Astrocyte (in vitro differentiated cells and primary cell): ENCODE measurements at regions not wholly inside any gene's neighbourhood (a gene's known extent, or its start where the extent isn't known, plus 50 kb on each side); places are given as distances from the start of the nearest gene placed in this dataset.

Experiments
- DNase-seq: peaks from one replicate; pipeline ENCODE4 v3.0.0-alpha.2; 2010; ENCODE audit warnings: low read depth
- FAIRE-seq: peaks from 2 replicates; lab custom pipeline; 2011; peaks lifted over from hg19 to GRCh38; lab: Jason Lieb, UNC
- H2AFZ ChIP-seq: 2 replicates; pipeline ENCODE4 v1.6.0; 2012; ENCODE audit warnings: low read depth, low read length, inconsistent platforms
- H3K27ac ChIP-seq: 2 replicates; pipeline ENCODE4 v1.5.1; 2011; ENCODE audit warnings: low read depth, low read length, inconsistent platforms
- H3K27me3 ChIP-seq: 2 replicates; pipeline ENCODE4 v1.6.0; 2011; ENCODE audit warnings: low read length, inconsistent platforms; ENCODE audit not compliant: insufficient read depth
- H3K36me3 ChIP-seq: 2 replicates; pipeline ENCODE4 v1.5.1; 2011; ENCODE audit warnings: low read length, inconsistent platforms; ENCODE audit not compliant: insufficient read depth
- H3K4me1 ChIP-seq: 2 replicates; pipeline ENCODE4 v1.5.1; 2011; ENCODE audit warnings: low read length, inconsistent platforms; ENCODE audit not compliant: insufficient read depth
- H3K4me2 ChIP-seq: 2 replicates; pipeline ENCODE4 v1.6.0; 2012; ENCODE audit warnings: low read length, inconsistent platforms
- H3K4me3 ChIP-seq: 2 replicates; pipeline ENCODE4 v1.5.1; 2011; ENCODE audit warnings: low read depth, mild to moderate bottlenecking, low read length, inconsistent platforms; ENCODE audit not compliant: insufficient read depth
- H3K79me2 ChIP-seq: 2 replicates; pipeline ENCODE4 v1.6.0; 2012; ENCODE audit warnings: mild to moderate bottlenecking, low read length, inconsistent platforms; ENCODE audit not compliant: insufficient read depth
- H3K9ac ChIP-seq: 2 replicates; pipeline ENCODE4 v1.6.0; 2012; ENCODE audit warnings: mild to moderate bottlenecking, low read length, inconsistent platforms
- H3K9me3 ChIP-seq: 2 replicates; pipeline ENCODE4 v1.5.1; 2012; ENCODE audit warnings: low read depth, mild to moderate bottlenecking, low read length, inconsistent platforms; ENCODE audit not compliant: insufficient read depth
- H4K20me1 ChIP-seq: 2 replicates; pipeline ENCODE4 v1.6.0; 2012; ENCODE audit warnings: low read length, inconsistent platforms; ENCODE audit not compliant: insufficient read depth
- H3K27ac Mint-ChIP-seq: one replicate; pipeline ENCODE4 v1.8.0; 2021; ENCODE audit warnings: mild to moderate bottlenecking, mixed read lengths; ENCODE audit not compliant: unreplicated experiment
- H3K27me3 Mint-ChIP-seq: one replicate; pipeline ENCODE4 v1.8.0; 2021; ENCODE audit warnings: low read depth, mixed read lengths; ENCODE audit not compliant: unreplicated experiment
- H3K36me3 Mint-ChIP-seq: one replicate; pipeline ENCODE4 v1.8.0; 2021; ENCODE audit warnings: low read depth, mixed read lengths; ENCODE audit not compliant: unreplicated experiment
- H3K4me1 Mint-ChIP-seq: one replicate; pipeline ENCODE4 v1.8.0; 2021; ENCODE audit warnings: low read depth, mixed read lengths; ENCODE audit not compliant: unreplicated experiment
- H3K4me3 Mint-ChIP-seq: one replicate; pipeline ENCODE4 v1.8.0; 2021; ENCODE audit warnings: mild to moderate bottlenecking, moderate library complexity, mixed read lengths; ENCODE audit not compliant: unreplicated experiment
- H3K9me3 Mint-ChIP-seq: one replicate; pipeline ENCODE4 v1.8.0; 2021; ENCODE audit warnings: mild to moderate bottlenecking, mixed read lengths; ENCODE audit not compliant: unreplicated experiment
- CTCF ChIP-seq: IDR thresholded peaks from 2 replicates; pipeline ENCODE4 v1.5.1; 2011; ENCODE audit warnings: low read depth, mild to moderate bottlenecking, inconsistent platforms, low read length, moderate library complexity; ENCODE audit not compliant: insufficient read depth
- EZH2 ChIP-seq: IDR thresholded peaks from 2 replicates; pipeline ENCODE4 v1.6.1; 2012; ENCODE audit warnings: mild to moderate bottlenecking, low read length, inconsistent platforms; ENCODE audit not compliant: insufficient read depth

- Histone ChIP-seq H3K36me3 (no peaks in the 10 kb centered on the region), H3K27me3 (no peaks in the 10 kb centered on the region), H3K9ac (no peak overlapping the region), H3K4me1 (no peaks in the 10 kb centered on the region), H3K4me2 (no peak overlapping the region), H4K20me1 (no peaks in the 10 kb centered on the region), H3K27ac (no peak overlapping the region), H3K79me2 (no peaks in the 10 kb centered on the region), H3K9me3 (no peaks in the 10 kb centered on the region), H2AFZ (no peak overlapping the region), H3K4me3 (no peak overlapping the region)
- H3K4me3 Mint-ChIP-seq = no peak overlapping the region
- H3K9me3 Mint-ChIP-seq = peaks cover under 1% of the 10 kb centered on the region
- DNase-seq (no peak), FAIRE-seq (no peak)
- TF ChIP-seq EZH2 (no peak), CTCF (no peak)
- H3K27ac Mint-ChIP-seq = no peak overlapping the region
- no peaks in the 10 kb centered on the region for H3K27me3 Mint-ChIP-seq
- H3K4me1 Mint-ChIP-seq = no peaks in the 10 kb centered on the region
- no peaks in the 10 kb centered on the region for H3K36me3 Mint-ChIP-seq
Measured at GRCh38 chr4:137934911-137935310, 307.2 kb downstream of the SLC7A11 start.

DNA sequence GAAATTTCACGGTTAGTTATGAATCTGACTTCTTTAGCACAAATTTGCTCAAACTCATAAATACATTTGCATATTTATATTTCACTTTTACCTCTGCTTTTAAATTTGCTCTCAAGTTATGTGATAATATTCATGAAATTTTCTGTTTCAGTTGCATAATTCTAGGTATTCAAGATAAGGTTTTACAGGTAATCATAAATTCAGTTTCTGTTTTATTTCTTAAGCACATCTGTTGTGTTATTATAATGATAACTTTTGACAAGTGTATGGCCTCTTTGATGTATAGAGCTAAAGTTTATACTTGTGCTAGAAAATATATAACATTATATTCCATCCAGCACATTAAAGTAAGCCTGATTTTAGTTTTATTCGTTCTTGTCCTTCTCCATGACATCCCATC is 308.1 kb downstream of the SLC7A11 start:
- Histone ChIP-seq H2AFZ (no peak overlapping the region), H3K27me3 (no peaks in the 10 kb centered on the region), H3K4me3 (no peak overlapping the region), H3K79me2 (no peaks in the 10 kb centered on the region), H3K9me3 (no peaks in the 10 kb centered on the region), H3K36me3 (no peaks in the 10 kb centered on the region), H3K4me2 (no peak overlapping the region), H3K9ac (no peak overlapping the region), H3K27ac (no peak overlapping the region), H4K20me1 (no peaks in the 10 kb centered on the region), H3K4me1 (no peaks in the 10 kb centered on the region)
- H3K27ac Mint-ChIP-seq = no peak overlapping the region
- no peaks in the 10 kb centered on the region for H3K4me1 Mint-ChIP-seq
- no peaks in the 10 kb centered on the region for H3K9me3 Mint-ChIP-seq
- no peak for FAIRE-seq
- no peaks in the 10 kb centered on the region for H3K27me3 Mint-ChIP-seq
- no peaks in the 10 kb centered on the region for H3K36me3 Mint-ChIP-seq
- no peak for TF ChIP-seq CTCF
- TF ChIP-seq EZH2 = no peak
- no peak for DNase-seq
- no peak overlapping the region for H3K4me3 Mint-ChIP-seq

DNA sequence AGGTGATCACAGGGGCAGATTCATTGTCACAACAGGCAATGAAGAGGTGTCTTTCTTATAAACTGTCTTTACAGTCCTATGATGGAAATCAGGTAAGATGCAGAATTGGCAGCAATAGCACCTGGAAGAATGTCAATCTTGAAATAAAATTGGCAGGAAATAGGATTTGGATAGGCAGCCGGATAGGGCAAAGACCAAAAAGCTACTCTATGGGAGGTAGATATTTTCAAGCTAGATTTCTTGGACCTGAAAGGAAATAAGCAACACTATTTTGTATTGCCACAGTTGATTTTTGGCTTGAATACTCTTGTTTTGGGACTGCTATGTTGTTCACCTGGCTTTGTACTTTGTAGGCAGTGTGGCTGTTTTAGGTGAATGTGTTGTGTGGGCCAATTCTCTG is 314.2 kb downstream of the SLC7A11 start:
- Mint-ChIP-seq H3K4me3 (no peak overlapping the region), H3K36me3 (no peaks in the 10 kb centered on the region), H3K27ac (no peak overlapping the region), H3K27me3 (no peaks in the 10 kb centered on the region), H3K4me1 (no peaks in the 10 kb centered on the region), H3K9me3 (no peaks in the 10 kb centered on the region)
- Histone ChIP-seq H3K36me3 (no peaks in the 10 kb centered on the region), H3K9me3 (no peaks in the 10 kb centered on the region), H3K27me3 (no peaks in the 10 kb centered on the region), H3K27ac (no peak overlapping the region), H4K20me1 (no peaks in the 10 kb centered on the region), H2AFZ (no peak overlapping the region), H3K79me2 (no peaks in the 10 kb centered on the region), H3K9ac (no peak overlapping the region), H3K4me2 (no peak overlapping the region), H3K4me3 (no peak overlapping the region), H3K4me1 (no peaks in the 10 kb centered on the region)
- TF ChIP-seq EZH2 = no peak
- no peak for TF ChIP-seq CTCF
- no peak for FAIRE-seq
- no peak for DNase-seq
